ENCODE measurements at regions not wholly inside any gene's neighbourhood (a gene's known extent, or its start where the extent isn't known, plus 50 kb on each side); places are given as distances from the start of the nearest gene placed in this dataset.

DNA sequence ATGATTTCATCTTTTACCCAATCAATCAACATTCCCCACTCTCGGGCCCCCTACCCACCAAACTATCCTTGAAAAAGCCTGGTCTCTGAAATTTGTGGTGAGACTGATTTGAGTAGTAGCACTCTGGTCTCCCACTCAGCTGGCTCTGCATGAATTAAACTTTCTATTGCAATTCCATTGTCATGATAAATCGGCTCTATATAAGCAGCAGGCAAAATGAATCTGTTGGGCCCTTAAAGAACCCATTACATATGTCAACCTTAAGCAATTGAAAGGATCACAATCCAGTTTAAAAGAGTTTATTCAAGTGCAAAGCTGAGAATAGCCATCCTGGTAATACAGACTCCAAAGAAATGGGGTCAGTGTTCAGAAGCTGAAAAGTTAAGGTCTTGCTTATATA lies 68.2 kb downstream of the NEURL3 start:
- CTCF ChIA-PET: interaction anchor here (1.3 kb wide), 1 partner anchor 72 kb away, joined by 4 read pairs; no protein-coding TSS in a partner anchor
- Histone ChIP-seq H3K9me3 (ENCODE audit: control insufficient read depth, insufficient read depth, low read depth, low read length) (no peaks in the 10 kb centered on the region), H3K36me3 (ENCODE audit: control insufficient read depth in 2 of 2, insufficient read depth in 1 of 2, low read length in 2 of 2) (no peaks in the 10 kb centered on the region), H3K27ac (ENCODE audit: extremely low read depth, low read depth, low read length) (no peak overlapping the region), H3K4me1 (ENCODE audit: control insufficient read depth, insufficient read depth, low read length) (no peaks in the 10 kb centered on the region), H3K4me3 (ENCODE audit: low read depth, low read length) (no peak overlapping the region)
- POLR2A ChIA-PET: no interaction called here
- TF ChIP-seq ZNF514 (tag by site-specific recombination; IDR thresholded peaks at IDR 0.05) (no peak), ZNF660 (tag by site-specific recombination; IDR thresholded peaks at IDR 0.05) (no peak), ZNF510 (tag by site-specific recombination; IDR thresholded peaks at IDR 0.05; ENCODE audit: insufficient replicate concordance) (no peak), ZNF555 (tag by site-specific recombination; conservative IDR thresholded peaks at IDR 0.05) (no peak)
- TF ChIP-seq, protein P1, sequence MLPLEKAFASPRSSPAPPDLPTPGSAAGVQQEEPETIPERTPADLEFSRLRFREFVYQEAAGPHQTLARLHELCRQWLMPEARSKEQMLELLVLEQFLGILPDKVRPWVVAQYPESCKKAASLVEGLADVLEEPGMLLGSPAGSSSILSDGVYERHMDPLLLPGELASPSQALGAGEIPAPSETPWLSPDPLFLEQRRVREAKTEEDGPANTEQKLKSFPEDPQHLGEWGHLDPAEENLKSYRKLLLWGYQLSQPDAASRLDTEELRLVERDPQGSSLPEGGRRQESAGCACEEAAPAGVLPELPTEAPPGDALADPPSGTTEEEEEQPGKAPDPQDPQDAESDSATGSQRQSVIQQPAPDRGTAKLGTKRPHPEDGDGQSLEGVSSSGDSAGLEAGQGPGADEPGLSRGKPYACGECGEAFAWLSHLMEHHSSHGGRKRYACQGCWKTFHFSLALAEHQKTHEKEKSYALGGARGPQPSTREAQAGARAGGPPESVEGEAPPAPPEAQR (tag by site-specific recombination; IDR thresholded peaks at IDR 0.05): no peak
- TF ChIP-seq, protein P2, sequence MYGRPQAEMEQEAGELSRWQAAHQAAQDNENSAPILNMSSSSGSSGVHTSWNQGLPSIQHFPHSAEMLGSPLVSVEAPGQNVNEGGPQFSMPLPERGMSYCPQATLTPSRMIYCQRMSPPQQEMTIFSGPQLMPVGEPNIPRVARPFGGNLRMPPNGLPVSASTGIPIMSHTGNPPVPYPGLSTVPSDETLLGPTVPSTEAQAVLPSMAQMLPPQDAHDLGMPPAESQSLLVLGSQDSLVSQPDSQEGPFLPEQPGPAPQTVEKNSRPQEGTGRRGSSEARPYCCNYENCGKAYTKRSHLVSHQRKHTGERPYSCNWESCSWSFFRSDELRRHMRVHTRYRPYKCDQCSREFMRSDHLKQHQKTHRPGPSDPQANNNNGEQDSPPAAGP (tag by site-specific recombination; IDR thresholded peaks at IDR 0.05): no peak

DNA sequence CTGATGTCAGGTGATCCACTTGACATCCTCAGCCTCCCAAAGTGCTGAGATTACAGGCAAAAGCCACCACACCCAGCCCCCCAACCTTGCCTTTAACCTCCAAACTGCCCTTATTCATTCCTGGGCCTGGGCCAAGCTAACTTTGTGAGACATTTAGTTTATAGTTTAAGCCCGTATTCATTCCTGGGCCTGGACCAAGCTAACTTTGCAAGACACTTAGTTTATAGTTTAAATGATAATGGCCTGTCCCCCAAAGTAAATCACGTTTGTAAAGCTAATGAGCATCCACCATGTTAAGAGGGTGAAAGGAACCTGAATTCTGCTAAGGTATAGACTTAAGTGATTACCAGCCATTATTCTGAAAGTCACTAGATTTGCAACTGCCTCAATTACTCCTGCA lies 68.7 kb downstream of the NEURL3 start:
- Histone ChIP-seq H3K4me3 (ENCODE audit: low read depth, low read length) (no peak overlapping the region), H3K9me3 (ENCODE audit: control insufficient read depth, insufficient read depth, low read depth, low read length) (no peaks in the 10 kb centered on the region), H3K4me1 (ENCODE audit: control insufficient read depth, insufficient read depth, low read length) (no peaks in the 10 kb centered on the region), H3K36me3 (ENCODE audit: control insufficient read depth in 2 of 2, insufficient read depth in 1 of 2, low read length in 2 of 2) (no peaks in the 10 kb centered on the region), H3K27ac (ENCODE audit: extremely low read depth, low read depth, low read length) (no peak overlapping the region)
- ChIA-PET POLR2A (no interaction called here), CTCF (interaction anchor here (0.6 to 1.3 kb wide), 2 partner anchors 69 to 73 kb away, joined by 3 to 4 read pairs; no protein-coding TSS in a partner anchor)
- TF ChIP-seq ZNF266 (tag by site-specific recombination; IDR thresholded peaks at IDR 0.05; ENCODE audit: low read depth) (no peak), ZBTB17 (tag by site-specific recombination; IDR thresholded peaks at IDR 0.05) (no peak)

DNA sequence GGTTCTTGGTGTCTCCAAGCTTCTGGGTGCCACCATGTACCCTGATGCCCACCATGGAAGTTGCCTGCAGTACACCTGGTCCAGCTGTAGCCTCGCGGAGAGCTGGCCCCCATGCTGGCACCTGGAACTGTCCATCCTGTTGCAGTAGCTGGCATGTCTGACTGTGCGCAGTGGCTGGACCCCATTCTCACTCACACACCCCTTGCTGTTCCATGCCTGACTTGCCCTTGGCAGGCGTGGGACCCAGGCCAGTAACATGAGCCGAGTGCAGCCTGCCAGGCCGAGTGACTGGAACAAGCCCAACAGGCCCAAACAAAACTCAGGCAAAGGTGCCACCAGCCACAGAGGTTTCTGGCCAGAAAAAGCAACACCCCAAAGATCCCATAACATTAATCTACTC lies 73.8 kb downstream of the NEURL3 start:
- ChIA-PET POLR2A (interaction anchor here (0.6 kb wide), 1 partner anchor 223 kb away, joined by 3 read pairs; no protein-coding TSS in a partner anchor), CTCF (interaction anchor here (0.7 to 1.5 kb wide), 3 partner anchors 9 to 702 kb away, joined by 3 to 4 read pairs (median 3); no protein-coding TSS in a partner anchor)
- Histone ChIP-seq H3K4me1 (ENCODE audit: control insufficient read depth, insufficient read depth, low read length) (no peaks in the 10 kb centered on the region), H3K4me3 (ENCODE audit: low read depth, low read length) (no peak overlapping the region), H3K36me3 (ENCODE audit: control insufficient read depth in 2 of 2, insufficient read depth in 1 of 2, low read length in 2 of 2) (no peaks in the 10 kb centered on the region), H3K9me3 (ENCODE audit: control insufficient read depth, insufficient read depth, low read depth, low read length) (no peaks in the 10 kb centered on the region), H3K27ac (ENCODE audit: extremely low read depth, low read depth, low read length) (no peak overlapping the region)
- TF ChIP-seq ZNF341 (tag by site-specific recombination; IDR thresholded peaks at IDR 0.05; ENCODE audit: low read depth): no peak
- TF ChIP-seq, protein P3, sequence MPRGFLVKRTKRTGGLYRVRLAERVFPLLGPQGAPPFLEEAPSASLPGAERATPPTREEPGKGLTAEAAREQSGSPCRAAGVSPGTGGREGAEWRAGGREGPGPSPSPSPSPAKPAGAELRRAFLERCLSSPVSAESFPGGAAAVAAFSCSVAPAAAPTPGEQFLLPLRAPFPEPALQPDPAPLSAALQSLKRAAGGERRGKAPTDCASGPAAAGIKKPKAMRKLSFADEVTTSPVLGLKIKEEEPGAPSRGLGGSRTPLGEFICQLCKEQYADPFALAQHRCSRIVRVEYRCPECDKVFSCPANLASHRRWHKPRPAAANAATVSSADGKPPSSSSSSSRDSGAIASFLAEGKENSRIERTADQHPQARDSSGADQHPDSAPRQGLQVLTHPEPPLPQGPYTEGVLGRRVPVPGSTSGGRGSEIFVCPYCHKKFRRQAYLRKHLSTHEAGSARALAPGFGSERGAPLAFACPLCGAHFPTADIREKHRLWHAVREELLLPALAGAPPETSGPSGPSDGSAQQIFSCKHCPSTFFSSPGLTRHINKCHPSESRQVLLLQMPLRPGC (tag by site-specific recombination; IDR thresholded peaks at IDR 0.05): no peak
- TF ChIP-seq ZNF670 (tag by site-specific recombination; IDR thresholded peaks at IDR 0.05; ENCODE audit: low read depth): no peak
- TF ChIP-seq ZNF366 (tag by site-specific recombination; conservative IDR thresholded peaks at IDR 0.05): no peak
- TF ChIP-seq ZNF37A (tag by site-specific recombination; IDR thresholded peaks at IDR 0.05): no peak
- TF ChIP-seq BCL11A (tag by site-specific recombination; IDR thresholded peaks at IDR 0.05; ENCODE audit: low read depth): no peak
- TF ChIP-seq ZBTB48 (tag by site-specific recombination; IDR thresholded peaks at IDR 0.05): no peak
- TF ChIP-seq ZNF596 (tag by site-specific recombination; IDR thresholded peaks at IDR 0.05): no peak

Data from HEK293 (cell line).